Stimulated activated CD8-positive, alpha-beta memory T cell treated with anti-CD3 and anti-CD28 coated beads, Interleukin-15, amount 100 ng/mL, for 48 hours (primary cell): ENCODE measurements at regions not wholly inside any gene's neighbourhood (a gene's known extent, or its start where the extent isn't known, plus 50 kb on each side); places are given as distances from the start of the nearest gene placed in this dataset.
"Not testable (repeated sequence)": the region's sequence is repeated elsewhere in the genome, so short reads cannot be mapped to it uniquely, and the experiment has no call there.

Experiments
- DNase-seq, 2 donors: peaks; one replicate each; pipeline ENCODE4 v3.0.0-alpha.2; 2020; ENCODE audit warnings: low read depth in 2 of 2

GRCh38 chr13:73520566-73521289 lies 461.9 kb downstream of the KLF5 start:
- no peak for DNase-seq

- not testable (repeated sequence) for DNase-seq
Measured at GRCh38 chr13:73520135-73520534, 461.3 kb downstream of the KLF5 start.

- no peak for DNase-seq
Measured at GRCh38 chr13:73519396-73520116, 460.8 kb downstream of the KLF5 start.

- no peak for DNase-seq
Measured at GRCh38 chr13:73517766-73518165, 459.0 kb downstream of the KLF5 start.

- no peak for DNase-seq
Measured at GRCh38 chr13:73516731-73517130, 457.9 kb downstream of the KLF5 start.

- no peak for DNase-seq
Measured at GRCh38 chr13:73514208-73514607, 455.4 kb downstream of the KLF5 start.

GRCh38 chr13:73513751-73514150 lies 454.9 kb downstream of the KLF5 start:
- DNase-seq = no peak

- no peak for DNase-seq
Measured at GRCh38 chr13:73508841-73509240, 450.0 kb downstream of the KLF5 start.

- no peak for DNase-seq
Measured at GRCh38 chr13:73505376-73505890, 446.6 kb downstream of the KLF5 start.

- no peak for DNase-seq
Measured at GRCh38 chr13:73499695-73500094, 440.9 kb downstream of the KLF5 start.

- no peak for DNase-seq
Measured at GRCh38 chr13:73497430-73497829, 438.6 kb downstream of the KLF5 start.

GRCh38 chr13:73496711-73497110 lies 437.9 kb downstream of the KLF5 start:
- DNase-seq = no peak

- DNase-seq = no peak
Measured at GRCh38 chr13:73492811-73493210, 434.0 kb downstream of the KLF5 start.

- no peak for DNase-seq
Measured at GRCh38 chr13:73482556-73482955, 423.8 kb downstream of the KLF5 start.

- DNase-seq = no peak
Measured at GRCh38 chr13:73481886-73482445, 423.2 kb downstream of the KLF5 start.

GRCh38 chr13:73480779-73481559 lies 422.2 kb downstream of the KLF5 start:
- no peak for DNase-seq

- no peak for DNase-seq
Measured at GRCh38 chr13:73479856-73480255, 421.1 kb downstream of the KLF5 start.

- no peak for DNase-seq
Measured at GRCh38 chr13:73479351-73479750, 420.5 kb downstream of the KLF5 start.

GRCh38 chr13:73477441-73477840 lies 418.6 kb downstream of the KLF5 start:
- no peak for DNase-seq

- DNase-seq = no peak
Measured at GRCh38 chr13:73473016-73473415, 414.2 kb downstream of the KLF5 start.

- DNase-seq = no peak
Measured at GRCh38 chr13:73467125-73467524, 408.3 kb downstream of the KLF5 start.

GRCh38 chr13:73466561-73466960 lies 407.8 kb downstream of the KLF5 start:
- DNase-seq = no peak
